ENCODE measurements at regions not wholly inside any gene's neighbourhood (a gene's known extent, or its start where the extent isn't known, plus 50 kb on each side); places are given as distances from the start of the nearest gene placed in this dataset.

DNA sequence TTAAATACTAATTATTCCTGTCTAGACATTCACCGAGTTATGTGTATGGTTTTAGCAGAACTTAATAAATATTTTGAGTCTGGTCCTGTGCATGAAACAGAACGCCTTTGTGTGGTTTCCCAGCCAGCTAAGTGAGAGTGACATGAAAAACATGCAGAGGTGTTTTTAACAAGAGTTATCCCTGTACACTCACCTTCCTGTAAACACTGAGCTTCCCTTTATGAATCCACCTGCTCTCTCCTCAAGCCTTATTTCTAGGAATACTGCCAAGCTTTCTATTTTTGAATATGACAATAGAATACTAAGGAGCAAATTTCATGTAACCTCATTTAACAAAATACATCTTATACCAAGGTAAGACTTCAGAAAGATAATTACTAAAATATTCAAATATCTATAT lies 270.3 kb upstream of the CTSO start:
- TF ChIP-seq, protein P1, sequence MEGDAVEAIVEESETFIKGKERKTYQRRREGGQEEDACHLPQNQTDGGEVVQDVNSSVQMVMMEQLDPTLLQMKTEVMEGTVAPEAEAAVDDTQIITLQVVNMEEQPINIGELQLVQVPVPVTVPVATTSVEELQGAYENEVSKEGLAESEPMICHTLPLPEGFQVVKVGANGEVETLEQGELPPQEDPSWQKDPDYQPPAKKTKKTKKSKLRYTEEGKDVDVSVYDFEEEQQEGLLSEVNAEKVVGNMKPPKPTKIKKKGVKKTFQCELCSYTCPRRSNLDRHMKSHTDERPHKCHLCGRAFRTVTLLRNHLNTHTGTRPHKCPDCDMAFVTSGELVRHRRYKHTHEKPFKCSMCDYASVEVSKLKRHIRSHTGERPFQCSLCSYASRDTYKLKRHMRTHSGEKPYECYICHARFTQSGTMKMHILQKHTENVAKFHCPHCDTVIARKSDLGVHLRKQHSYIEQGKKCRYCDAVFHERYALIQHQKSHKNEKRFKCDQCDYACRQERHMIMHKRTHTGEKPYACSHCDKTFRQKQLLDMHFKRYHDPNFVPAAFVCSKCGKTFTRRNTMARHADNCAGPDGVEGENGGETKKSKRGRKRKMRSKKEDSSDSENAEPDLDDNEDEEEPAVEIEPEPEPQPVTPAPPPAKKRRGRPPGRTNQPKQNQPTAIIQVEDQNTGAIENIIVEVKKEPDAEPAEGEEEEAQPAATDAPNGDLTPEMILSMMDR (IDR thresholded peaks at IDR 0.05) = no peak
- no peak for TF ChIP-seq ZFX (IDR thresholded peaks at IDR 0.05; ENCODE audit: borderline replicate concordance)

Data from 22Rv1 (cell line).